Naive thymus-derived CD4-positive, alpha-beta T cell (primary cell): ENCODE measurements at regions not wholly inside any gene's neighbourhood (a gene's known extent, or its start where the extent isn't known, plus 50 kb on each side); places are given as distances from the start of the nearest gene placed in this dataset.

Source experiments
- ATAC-seq: fragments of 150-1000 bp; cut with Tn5 transposase; 2 replicates; pipeline ENCODE4 v1.10.0; 2021; ENCODE audit warnings: mild to moderate bottlenecking, moderate library complexity
- CTCF ChIA-PET: fragments of 350-600 bp; sonication (Branson Sonifier 250); formaldehyde crosslinking; loops from one replicate; lab custom pipeline; 2021; ENCODE audit warnings: antibody characterized with exemption; lab: Charles Lee
- POLR2A ChIA-PET: fragments of 350-600 bp; sonication (Branson Sonifier 250); formaldehyde crosslinking; loops from one replicate; lab custom pipeline; 2021; ENCODE audit warnings: antibody characterized with exemption, inconsistent platforms; lab: Charles Lee
- DNase-seq, 9 donors: peaks; one replicate each; pipeline versions ENCODE4 v3.0.0 to v3.0.0-alpha.2; 2020 to 2022; ENCODE audit warnings: mixed read lengths in 1 of 9
- H3K27ac ChIP-seq: one replicate; pipeline ENCODE4 v1.7.0; 2013; ENCODE audit warnings: mild to moderate bottlenecking, low read depth, low read length, moderate library complexity
- H3K27me3 ChIP-seq, 2 donors: one replicate each; pipeline ENCODE4 v1.7.0; 2013; ENCODE audit warnings: low read length in 2 of 2, mild to moderate bottlenecking in 2 of 2, moderate library complexity in 2 of 2; ENCODE audit not compliant: control insufficient read depth in 2 of 2, insufficient read depth in 2 of 2
- H3K36me3 ChIP-seq, 3 experiments: 1 replicate in 2 of 3; 2 replicates in 1 of 3; pipeline ENCODE4 v1.7.0; 2013; ENCODE audit warnings: low read length in 3 of 3, mild to moderate bottlenecking in 3 of 3, moderate library complexity in 1 of 3; ENCODE audit not compliant: insufficient read depth in 3 of 3, control insufficient read depth in 2 of 3
- H3K4me1 ChIP-seq, 2 donors: one replicate each; pipeline ENCODE4 v1.7.0; 2013; ENCODE audit warnings: low read length in 2 of 2, mild to moderate bottlenecking in 2 of 2, moderate library complexity in 1 of 2; ENCODE audit not compliant: control insufficient read depth in 2 of 2, insufficient read depth in 2 of 2
- H3K4me3 ChIP-seq: 2 replicates; pipeline ENCODE4 v1.7.0; 2013; ENCODE audit warnings: mild to moderate bottlenecking, low read length
- H3K9me3 ChIP-seq, 3 experiments: 1 replicate in 2 of 3; 2 replicates in 1 of 3; pipeline ENCODE4 v1.7.0; 2013; ENCODE audit warnings: low read length in 3 of 3; ENCODE audit not compliant: control insufficient read depth in 2 of 3
- H3K27ac Mint-ChIP-seq, 9 donors: one replicate each; pipeline ENCODE4 v1.8.0; 2020 to 2022; ENCODE audit warnings: mixed read lengths in 9 of 9, mild to moderate bottlenecking in 8 of 9, moderate library complexity in 5 of 9, inconsistent platforms in 2 of 9
- H3K27me3 Mint-ChIP-seq, 5 donors: one replicate each; pipeline ENCODE4 v1.8.0; 2021 to 2022; ENCODE audit warnings: mixed read lengths in 5 of 5, mild to moderate bottlenecking in 1 of 5
- H3K36me3 Mint-ChIP-seq, 5 donors: one replicate each; pipeline ENCODE4 v1.8.0; 2020 to 2022; ENCODE audit warnings: mixed read lengths in 5 of 5, mild to moderate bottlenecking in 3 of 5, inconsistent platforms in 1 of 5
- H3K4me1 Mint-ChIP-seq, 7 donors: one replicate each; pipeline ENCODE4 v1.8.0; 2020 to 2022; ENCODE audit warnings: mixed read lengths in 7 of 7, mild to moderate bottlenecking in 3 of 7, inconsistent platforms in 1 of 7
- H3K4me3 Mint-ChIP-seq, 10 donors: one replicate each; pipeline ENCODE4 v1.8.0; 2020 to 2022; ENCODE audit warnings: mild to moderate bottlenecking in 10 of 10, mixed read lengths in 10 of 10, moderate library complexity in 6 of 10, inconsistent platforms in 2 of 10
- H3K9me3 Mint-ChIP-seq, 11 donors: one replicate each; pipeline ENCODE4 v1.8.0; 2020 to 2022; ENCODE audit warnings: mixed read lengths in 11 of 11, mild to moderate bottlenecking in 4 of 11, inconsistent platforms in 1 of 11, moderate library complexity in 1 of 11
- intact Hi-C, 2 donors: fragments of 100-400 bp; cut with micrococcal nuclease; formaldehyde crosslinking; loops; one replicate each; pipeline ENCODE4 v1.15.1; 2023

DNA sequence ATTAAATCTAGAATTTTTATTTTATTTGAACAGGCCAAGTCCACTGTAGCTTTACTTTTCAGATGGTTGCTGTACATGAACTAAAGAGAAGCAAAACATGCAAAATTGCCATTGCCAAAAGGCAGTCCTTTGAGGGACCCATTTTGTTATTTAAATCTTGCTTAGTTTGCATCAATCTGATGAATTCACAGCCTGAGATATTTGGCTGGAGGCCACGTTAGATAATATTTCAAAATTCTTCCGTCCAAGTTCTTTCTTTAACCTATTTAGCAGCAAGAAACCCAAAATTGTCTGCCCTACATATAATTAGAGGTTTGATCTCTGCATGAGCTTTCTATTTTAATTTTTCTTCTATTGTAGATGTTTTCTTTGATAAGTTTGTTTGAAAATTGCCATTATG lies 1706.9 kb upstream of the RAG2 start:
- H3K36me3 ChIP-seq: no peaks in the 10 kb centered on the region
- H3K27me3 ChIP-seq: no peaks in the 10 kb centered on the region
- Mint-ChIP-seq H3K4me3 (no peak overlapping the region), H3K4me1 (peaks cover 0 to 1% (median 0%) of the 10 kb centered on the region in 7 donors), H3K27me3 (no peaks in the 10 kb centered on the region), H3K36me3 (no peaks in the 10 kb centered on the region), H3K9me3 (peaks cover 0 to 11% (median 4%) of the 10 kb centered on the region in 11 donors), H3K27ac (no peak overlapping the region)
- DNase-seq (no peak), ATAC-seq (no peak)
- H3K4me1 ChIP-seq: no peaks in the 10 kb centered on the region
- CTCF ChIA-PET: no interaction called here
- no peaks in the 10 kb centered on the region for H3K9me3 ChIP-seq
- POLR2A ChIA-PET: no interaction called here
- H3K27ac ChIP-seq: no peak overlapping the region
- H3K4me3 ChIP-seq: no peak overlapping the region
- intact Hi-C loops: no loop called here

DNA sequence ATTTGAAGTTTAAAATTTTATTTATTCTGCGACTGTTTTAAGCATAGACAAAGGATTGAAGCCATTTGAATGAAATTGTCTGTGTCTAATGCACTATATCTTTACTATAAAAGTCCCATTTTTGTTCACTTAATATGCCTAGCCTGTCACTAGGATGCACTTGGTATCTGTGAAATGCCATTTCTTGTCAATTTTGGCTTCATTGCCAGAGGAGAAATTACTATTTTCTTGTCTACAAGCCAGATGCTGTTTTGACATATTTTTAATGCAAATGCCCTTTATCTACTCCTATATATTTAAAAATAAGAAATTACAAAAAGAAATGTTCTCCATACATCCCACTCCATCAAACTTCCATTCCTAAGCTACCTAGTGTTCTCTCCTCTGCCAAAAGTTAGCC lies 1704.5 kb upstream of the RAG2 start:
- POLR2A ChIA-PET: no interaction called here
- H3K27me3 ChIP-seq: no peaks in the 10 kb centered on the region
- Mint-ChIP-seq H3K27ac (no peak overlapping the region), H3K4me1 (peaks cover 0 to 1% (median 0%) of the 10 kb centered on the region in 7 donors), H3K36me3 (no peaks in the 10 kb centered on the region), H3K27me3 (no peaks in the 10 kb centered on the region), H3K4me3 (no peak overlapping the region), H3K9me3 (peaks cover 0 to 11% (median 4%) of the 10 kb centered on the region in 11 donors)
- no peaks in the 10 kb centered on the region for H3K9me3 ChIP-seq
- H3K27ac ChIP-seq: no peak overlapping the region
- H3K36me3 ChIP-seq: no peaks in the 10 kb centered on the region
- ATAC-seq: no peak
- H3K4me3 ChIP-seq: no peak overlapping the region
- CTCF ChIA-PET: no interaction called here
- no peak for DNase-seq
- intact Hi-C loops: no loop called here
- no peaks in the 10 kb centered on the region for H3K4me1 ChIP-seq

DNA sequence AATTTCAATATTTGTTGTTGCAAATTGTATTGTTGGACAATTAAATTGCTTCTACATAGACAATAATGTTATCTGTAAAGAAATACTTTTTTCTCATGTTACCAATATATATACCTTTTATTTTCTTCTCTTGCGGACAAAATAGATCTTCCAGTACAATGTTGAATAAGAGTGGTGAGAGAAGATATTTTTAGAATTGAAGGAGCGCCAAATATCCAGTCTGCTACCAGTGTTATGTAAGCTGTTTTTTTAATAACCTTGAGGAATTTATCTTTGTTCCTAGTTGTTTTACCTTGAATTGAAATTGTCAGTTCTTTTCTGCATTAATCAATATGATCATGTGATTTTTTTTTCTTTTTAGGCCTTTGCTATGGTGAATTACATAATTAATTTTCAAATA lies 1702.5 kb upstream of the RAG2 start:
- Histone ChIP-seq H3K27ac (no peak overlapping the region), H3K27me3 (no peaks in the 10 kb centered on the region), H3K4me3 (no peak overlapping the region), H3K4me1 (no peaks in the 10 kb centered on the region), H3K9me3 (no peaks in the 10 kb centered on the region), H3K36me3 (no peaks in the 10 kb centered on the region)
- ATAC-seq (no peak), DNase-seq (no peak)
- Mint-ChIP-seq H3K27me3 (no peaks in the 10 kb centered on the region), H3K27ac (no peak overlapping the region), H3K4me3 (no peak overlapping the region), H3K9me3 (peaks cover 2 to 18% (median 9%) of the 10 kb centered on the region in 11 donors), H3K36me3 (peaks cover 0 to 2% (median 0%) of the 10 kb centered on the region in 5 donors), H3K4me1 (no peaks in the 10 kb centered on the region)
- ChIA-PET POLR2A (no interaction called here), CTCF (no interaction called here)
- intact Hi-C loops: no loop called here

DNA sequence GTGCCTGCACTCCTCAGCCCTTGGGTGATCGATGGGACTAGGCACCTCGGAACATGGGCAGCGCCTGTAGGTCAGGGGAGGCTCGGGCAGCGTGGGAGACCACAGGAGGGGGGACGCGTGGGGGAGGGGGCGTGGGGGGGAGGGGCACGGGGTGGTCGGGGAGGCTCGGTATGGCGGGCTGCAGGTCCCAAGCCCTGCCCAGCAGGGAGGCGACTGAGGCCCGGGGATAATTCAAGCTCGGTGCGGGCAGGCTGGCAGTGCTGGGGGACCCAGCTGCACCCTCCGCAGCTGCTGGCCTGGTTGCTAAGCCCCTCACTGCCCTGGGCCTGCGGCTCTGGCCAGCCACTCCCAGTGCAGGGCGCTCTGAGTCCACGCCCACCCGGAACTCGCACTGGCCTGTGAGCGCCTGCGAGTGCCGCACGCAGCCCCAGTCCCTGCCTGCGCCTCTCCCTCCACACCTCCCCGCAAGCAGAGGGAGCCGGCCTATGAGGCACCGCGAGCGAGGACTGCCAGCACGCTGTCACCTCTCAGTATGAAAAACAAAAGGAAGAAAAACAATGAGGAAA lies 1698.3 kb upstream of the RAG2 start:
- no peak for DNase-seq
- Histone ChIP-seq H3K27me3 (no peaks in the 10 kb centered on the region), H3K36me3 (no peaks in the 10 kb centered on the region), H3K4me3 (no peak overlapping the region), H3K27ac (no peak overlapping the region), H3K4me1 (no peaks in the 10 kb centered on the region), H3K9me3 (no peaks in the 10 kb centered on the region)
- ChIA-PET POLR2A (no interaction called here), CTCF (no interaction called here)
- Mint-ChIP-seq H3K27ac (no peak overlapping the region), H3K4me1 (no peaks in the 10 kb centered on the region), H3K27me3 (no peaks in the 10 kb centered on the region), H3K36me3 (peaks cover 0 to 4% (median 0%) of the 10 kb centered on the region in 5 donors), H3K4me3 (no peak overlapping the region), H3K9me3 (peaks cover 4 to 27% (median 14%) of the 10 kb centered on the region in 11 donors)
- intact Hi-C loops: no loop called here
- ATAC-seq: no peak

DNA sequence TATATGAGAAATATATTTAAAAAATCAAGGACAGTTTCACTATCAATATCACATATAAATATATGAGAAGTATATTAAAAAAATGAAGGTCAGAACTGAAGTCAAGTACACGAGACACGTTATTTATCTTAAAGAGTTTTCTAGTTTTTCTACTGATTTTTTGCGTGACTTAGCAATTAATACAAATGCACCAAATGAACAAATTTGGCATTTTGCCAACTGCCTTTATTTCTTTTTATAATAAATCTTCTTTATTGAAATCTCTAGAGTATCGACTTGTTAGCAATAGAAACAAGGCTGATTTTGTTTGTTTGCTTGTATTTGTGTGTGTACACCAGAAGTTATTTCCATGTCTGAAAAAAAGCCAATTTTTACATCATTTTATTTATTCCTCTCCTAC lies 1684.7 kb upstream of the RAG2 start:
- H3K9me3 ChIP-seq: peaks cover 0 to 3% (median 0%) of the 10 kb centered on the region in 3 experiments
- Mint-ChIP-seq H3K4me1 (no peaks in the 10 kb centered on the region), H3K36me3 (peaks cover 0 to 3% (median 0%) of the 10 kb centered on the region in 5 donors), H3K9me3 (peaks cover 0 to 16% (median 2%) of the 10 kb centered on the region in 11 donors), H3K27me3 (no peaks in the 10 kb centered on the region), H3K27ac (no peak overlapping the region), H3K4me3 (no peak overlapping the region)
- H3K4me1 ChIP-seq: no peaks in the 10 kb centered on the region
- intact Hi-C loops: no loop called here
- ATAC-seq: no peak
- H3K27ac ChIP-seq: no peak overlapping the region
- no peak overlapping the region for H3K4me3 ChIP-seq
- ChIA-PET CTCF (no interaction called here), POLR2A (no interaction called here)
- DNase-seq: no peak
- H3K36me3 ChIP-seq: no peaks in the 10 kb centered on the region
- no peaks in the 10 kb centered on the region for H3K27me3 ChIP-seq

DNA sequence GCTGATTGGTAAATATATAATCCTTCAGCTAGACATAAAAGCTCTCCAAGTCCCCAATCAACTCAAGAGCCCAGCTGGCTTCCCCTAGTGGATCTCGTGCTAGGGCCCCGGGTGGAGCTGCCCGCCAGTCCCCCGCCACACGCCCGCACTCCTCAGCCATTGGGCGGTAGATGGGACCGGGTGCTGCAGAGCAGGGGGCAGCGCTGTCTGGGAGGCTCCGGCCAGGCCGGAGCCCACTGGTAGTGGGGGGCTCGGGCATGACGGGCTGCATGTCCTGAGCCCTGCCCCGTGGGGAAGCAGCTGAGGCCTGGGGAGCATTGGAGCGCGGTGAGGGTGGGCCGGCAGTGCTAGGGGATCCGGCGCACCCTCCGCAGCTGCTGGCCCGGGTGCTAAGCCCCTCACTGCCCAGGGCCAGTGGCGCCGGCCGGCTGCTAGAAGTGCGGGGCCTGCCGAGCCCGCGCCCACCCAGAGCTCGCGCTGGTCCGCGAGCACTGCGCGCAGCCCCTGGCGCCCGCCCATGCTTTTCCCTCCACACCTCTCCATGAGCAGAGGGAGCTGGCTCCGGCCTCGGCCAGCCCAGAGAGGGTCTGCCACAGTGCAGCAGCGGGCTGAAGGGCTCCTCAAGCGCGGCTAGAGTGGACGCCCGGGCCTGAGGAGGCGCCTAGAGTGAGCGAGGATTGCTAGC lies 1680.6 kb upstream of the RAG2 start:
- H3K27ac ChIP-seq: no peak overlapping the region
- Mint-ChIP-seq H3K4me3 (no peak overlapping the region), H3K9me3 (peaks cover 0 to 16% (median 6%) of the 10 kb centered on the region in 11 donors), H3K27ac (no peak overlapping the region), H3K27me3 (no peaks in the 10 kb centered on the region), H3K4me1 (no peaks in the 10 kb centered on the region), H3K36me3 (peaks cover 0 to 3% (median 0%) of the 10 kb centered on the region in 5 donors)
- POLR2A ChIA-PET: no interaction called here
- no peaks in the 10 kb centered on the region for H3K36me3 ChIP-seq
- no peaks in the 10 kb centered on the region for H3K27me3 ChIP-seq
- H3K4me3 ChIP-seq: no peak overlapping the region
- no peaks in the 10 kb centered on the region for H3K4me1 ChIP-seq
- intact Hi-C loops: no loop called here
- ATAC-seq (no peak), DNase-seq (no peak)
- CTCF ChIA-PET: no interaction called here
- H3K9me3 ChIP-seq: peaks cover 0 to 3% (median 0%) of the 10 kb centered on the region in 3 experiments

DNA sequence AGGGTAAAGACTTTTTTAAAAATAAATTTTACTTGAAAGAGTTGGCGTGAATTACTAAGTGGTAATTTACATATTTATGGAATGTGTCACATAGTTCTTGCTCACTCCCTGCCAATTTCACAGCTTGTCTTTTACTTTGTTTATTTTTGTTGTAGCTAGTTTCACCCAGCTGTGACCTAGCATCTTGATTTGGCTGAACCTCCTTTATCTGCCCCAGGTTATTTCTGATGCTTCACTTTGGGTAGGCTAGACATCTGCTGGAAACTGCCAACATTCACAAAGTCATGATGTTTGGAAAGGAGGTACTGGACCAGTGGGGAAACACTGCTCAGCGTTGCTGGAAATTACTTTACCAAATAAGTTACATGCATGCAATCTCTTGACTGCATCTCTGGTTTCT lies 1676.0 kb upstream of the RAG2 start:
- Histone ChIP-seq H3K27me3 (no peaks in the 10 kb centered on the region), H3K36me3 (no peaks in the 10 kb centered on the region), H3K9me3 (peaks cover 0 to 1% (median 0%) of the 10 kb centered on the region in 3 experiments), H3K4me3 (no peak overlapping the region), H3K4me1 (no peaks in the 10 kb centered on the region), H3K27ac (no peak overlapping the region)
- ATAC-seq (no peak), DNase-seq (no peak)
- H3K27ac Mint-ChIP-seq: no peak overlapping the region
- ChIA-PET POLR2A (no interaction called here), CTCF (no interaction called here)
- intact Hi-C loops: no loop called here
- no peaks in the 10 kb centered on the region for H3K27me3 Mint-ChIP-seq
- no peak overlapping the region for H3K4me3 Mint-ChIP-seq
- no peaks in the 10 kb centered on the region for H3K4me1 Mint-ChIP-seq
- H3K36me3 Mint-ChIP-seq: no peaks in the 10 kb centered on the region
- H3K9me3 Mint-ChIP-seq: peaks cover 0 to 14% (median 4%) of the 10 kb centered on the region in 11 donors
